ENCODE measurements at regions not wholly inside any gene's neighbourhood (a gene's known extent, or its start where the extent isn't known, plus 50 kb on each side); places are given as distances from the start of the nearest gene placed in this dataset.

GRCh38 chr17:73791631-73792030, 147.4 kb upstream of the SDK2 start:
- TF ChIP-seq CTCF (IDR thresholded peaks at IDR 0.05; ENCODE audit: insufficient read depth, low read depth, low read length) = no peak
- ChIA-PET CTCF (no interaction called here), POLR2A (no interaction called here)

DNA sequence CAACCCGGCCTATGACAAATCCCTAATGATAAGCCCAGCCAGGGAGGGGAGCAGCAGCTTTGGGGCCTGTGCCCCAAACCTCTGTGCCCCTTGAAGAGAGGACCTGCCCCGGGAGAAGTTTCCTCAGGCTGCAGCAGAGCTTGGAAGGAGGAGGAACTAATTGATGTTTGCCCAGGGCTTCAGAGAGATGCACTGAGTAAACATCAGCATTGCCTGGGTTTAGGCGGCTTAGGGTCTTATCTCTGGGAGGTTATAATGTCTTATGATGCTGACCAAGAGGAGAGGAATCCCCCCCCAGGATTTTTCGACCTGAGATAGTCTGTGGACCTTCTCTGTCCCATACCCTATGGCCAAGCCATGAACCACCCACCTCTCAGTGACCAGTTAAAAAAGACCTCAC, 148.7 kb upstream of the SDK2 start:
- Histone ChIP-seq H3K27me3 (ENCODE audit: control insufficient read depth, insufficient read depth, low read length) (no peaks in the 10 kb centered on the region), H3K4me3 (ENCODE audit: low read depth, low read length) (no peak overlapping the region), H3K36me3 (ENCODE audit: control insufficient read depth, insufficient read depth, low read length) (no peaks in the 10 kb centered on the region)
- ChIA-PET POLR2A (no interaction called here), CTCF (no interaction called here)
- no peak for DNase-seq (ENCODE audit: low read depth)
- no peak for TF ChIP-seq CTCF (IDR thresholded peaks at IDR 0.05; ENCODE audit: insufficient read depth, low read depth, low read length)

More at GRCh38 chr17:73791631-73792030, 147.4 kb upstream of the SDK2 start:
- no peak for DNase-seq (ENCODE audit: low read depth)
- Histone ChIP-seq H3K4me3 (ENCODE audit: low read depth, low read length) (no peak overlapping the region), H3K27me3 (ENCODE audit: control insufficient read depth, insufficient read depth, low read length) (no peaks in the 10 kb centered on the region), H3K36me3 (ENCODE audit: control insufficient read depth, insufficient read depth, low read length) (no peaks in the 10 kb centered on the region)

DNA sequence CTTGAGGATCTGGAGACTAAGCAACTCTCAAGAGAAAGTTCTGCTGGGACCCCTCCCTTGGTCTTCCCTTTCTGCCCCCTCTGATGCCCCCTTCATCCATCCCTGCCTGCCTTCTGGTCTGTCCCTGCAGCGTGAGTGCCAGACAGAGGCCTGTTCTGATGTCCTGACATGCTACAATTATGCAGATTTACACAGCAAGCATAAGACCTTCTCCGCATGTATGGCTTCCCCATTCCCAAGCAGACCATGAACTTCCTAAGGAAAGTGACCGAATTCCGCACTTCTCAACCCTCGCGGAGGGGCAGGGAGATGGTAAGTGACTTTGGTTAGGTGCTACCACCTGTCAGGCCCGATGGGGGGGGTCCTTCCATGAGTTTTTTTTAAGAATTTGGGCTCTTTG, 150.1 kb upstream of the SDK2 start:
- no peak overlapping the region for H3K4me3 ChIP-seq (ENCODE audit: low read depth, low read length)
- ChIA-PET POLR2A (no interaction called here), CTCF (no interaction called here)
- no peak for TF ChIP-seq CTCF (IDR thresholded peaks at IDR 0.05; ENCODE audit: insufficient read depth, low read depth, low read length)
- H3K27me3 ChIP-seq (ENCODE audit: control insufficient read depth, insufficient read depth, low read length) = no peaks in the 10 kb centered on the region
- no peaks in the 10 kb centered on the region for H3K36me3 ChIP-seq (ENCODE audit: control insufficient read depth, insufficient read depth, low read length)
- no peak for DNase-seq (ENCODE audit: low read depth)

DNA sequence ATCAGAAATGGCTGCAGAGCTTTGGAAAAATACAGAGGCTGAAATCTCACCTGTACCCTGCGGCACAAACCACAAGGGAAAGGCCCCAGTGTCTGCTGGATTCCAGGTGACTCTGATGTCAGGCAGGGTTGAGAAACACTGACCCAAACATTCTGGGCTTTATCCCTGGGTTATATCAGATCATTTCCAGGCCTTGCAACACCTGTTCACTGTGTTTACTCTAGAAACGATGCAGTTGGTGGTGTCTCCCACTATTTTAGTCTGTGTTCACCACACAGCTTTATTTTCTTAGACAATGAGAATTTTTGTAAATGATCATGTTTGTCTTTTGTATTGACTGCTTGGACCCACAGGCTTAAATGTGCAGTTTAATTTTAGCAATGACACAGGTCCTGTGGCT, 151.5 kb upstream of the SDK2 start:
- ChIA-PET POLR2A (no interaction called here), CTCF (no interaction called here)
- Histone ChIP-seq H3K4me3 (ENCODE audit: low read depth, low read length) (no peak overlapping the region), H3K27me3 (ENCODE audit: control insufficient read depth, insufficient read depth, low read length) (no peaks in the 10 kb centered on the region), H3K36me3 (ENCODE audit: control insufficient read depth, insufficient read depth, low read length) (no peaks in the 10 kb centered on the region)
- no peak for TF ChIP-seq CTCF (IDR thresholded peaks at IDR 0.05; ENCODE audit: insufficient read depth, low read depth, low read length)
- no peak for DNase-seq (ENCODE audit: low read depth)

- no peak for DNase-seq (ENCODE audit: low read depth)
- POLR2A ChIA-PET = no interaction called here
- no peak for TF ChIP-seq CTCF (IDR thresholded peaks at IDR 0.05; ENCODE audit: insufficient read depth, low read depth, low read length)
- Histone ChIP-seq H3K4me3 (ENCODE audit: low read depth, low read length) (no peak overlapping the region), H3K27me3 (ENCODE audit: control insufficient read depth, insufficient read depth, low read length) (no peaks in the 10 kb centered on the region), H3K36me3 (ENCODE audit: control insufficient read depth, insufficient read depth, low read length) (no peaks in the 10 kb centered on the region)
- CTCF ChIA-PET = no interaction called here
Observed at GRCh38 chr17:73797594-73798110, 153.4 kb upstream of the SDK2 start.
